ENCODE measurements at regions not wholly inside any gene's neighbourhood (a gene's known extent, or its start where the extent isn't known, plus 50 kb on each side); places are given as distances from the start of the nearest gene placed in this dataset.
A peak's percentile ranks its signal among the peaks of the same experiment; 100 is the strongest.

GRCh38 chr5:56596155-56596554 lies 219.2 kb upstream of the MAP3K1 start:
- DNase-seq (ENCODE audit: low read depth): no peak
- no peak overlapping the region for H3K4me3 ChIP-seq (ENCODE audit: low read depth, low read length)
- TF ChIP-seq CTCF (IDR thresholded peaks at IDR 0.05; ENCODE audit: low read depth, low read length) (no peak), MAX (IDR thresholded peaks at IDR 0.05; ENCODE audit: low read depth, low read length) (no peak), MYC (IDR thresholded peaks at IDR 0.05; ENCODE audit: low read depth, low read length) (no peak), POLR2A (IDR thresholded peaks at IDR 0.05; ENCODE audit: extremely low read depth, insufficient read length) (no peak)

- peak; percentile 30 for DNase-seq (ENCODE audit: low read depth)
- no peak for TF ChIP-seq CTCF (IDR thresholded peaks at IDR 0.05; ENCODE audit: low read depth, low read length)
- no peak for TF ChIP-seq MAX (IDR thresholded peaks at IDR 0.05; ENCODE audit: low read depth, low read length)
- TF ChIP-seq POLR2A (IDR thresholded peaks at IDR 0.05; ENCODE audit: extremely low read depth, insufficient read length): no peak
- TF ChIP-seq MYC (IDR thresholded peaks at IDR 0.05; ENCODE audit: low read depth, low read length): no peak
- no peak overlapping the region for H3K4me3 ChIP-seq (ENCODE audit: low read depth, low read length)
Observed at GRCh38 chr5:56595566-56595965, 219.8 kb upstream of the MAP3K1 start.

- DNase-seq (ENCODE audit: low read depth): no peak
- no peak overlapping the region for H3K4me3 ChIP-seq (ENCODE audit: low read depth, low read length)
- TF ChIP-seq POLR2A (IDR thresholded peaks at IDR 0.05; ENCODE audit: extremely low read depth, insufficient read length) (no peak), MYC (IDR thresholded peaks at IDR 0.05; ENCODE audit: low read depth, low read length) (no peak), MAX (IDR thresholded peaks at IDR 0.05; ENCODE audit: low read depth, low read length) (no peak), CTCF (IDR thresholded peaks at IDR 0.05; ENCODE audit: low read depth, low read length) (no peak)
Observed at GRCh38 chr5:56594792-56595191, 220.6 kb upstream of the MAP3K1 start.

GRCh38 chr5:56591081-56591480 lies 224.3 kb upstream of the MAP3K1 start:
- DNase-seq (ENCODE audit: low read depth): no peak
- no peak overlapping the region for H3K4me3 ChIP-seq (ENCODE audit: low read depth, low read length)
- no peak for TF ChIP-seq CTCF (IDR thresholded peaks at IDR 0.05; ENCODE audit: low read depth, low read length)
- no peak for TF ChIP-seq MAX (IDR thresholded peaks at IDR 0.05; ENCODE audit: low read depth, low read length)
- no peak for TF ChIP-seq MYC (IDR thresholded peaks at IDR 0.05; ENCODE audit: low read depth, low read length)
- TF ChIP-seq POLR2A (IDR thresholded peaks at IDR 0.05; ENCODE audit: extremely low read depth, insufficient read length): no peak

GRCh38 chr5:56589481-56589860 lies 225.9 kb upstream of the MAP3K1 start:
- DNase-seq (ENCODE audit: low read depth): no peak
- no peak overlapping the region for H3K4me3 ChIP-seq (ENCODE audit: low read depth, low read length)
- TF ChIP-seq CTCF (IDR thresholded peaks at IDR 0.05; ENCODE audit: low read depth, low read length) (no peak), MAX (IDR thresholded peaks at IDR 0.05; ENCODE audit: low read depth, low read length) (no peak), MYC (IDR thresholded peaks at IDR 0.05; ENCODE audit: low read depth, low read length) (no peak), POLR2A (IDR thresholded peaks at IDR 0.05; ENCODE audit: extremely low read depth, insufficient read length) (no peak)
